ENCODE measurements at regions not wholly inside any gene's neighbourhood (a gene's known extent, or its start where the extent isn't known, plus 50 kb on each side); places are given as distances from the start of the nearest gene placed in this dataset.

- Mint-ChIP-seq H3K9me3 (ENCODE audit: low read depth) (peaks cover 11% of the 10 kb centered on the region), H3K4me3 (ENCODE audit: low read depth) (no peak overlapping the region), H3K27me3 (peaks cover 21% of the 10 kb centered on the region), H3K4me1 (ENCODE audit: low read depth) (no peaks in the 10 kb centered on the region), H3K36me3 (ENCODE audit: insufficient read depth) (no peaks in the 10 kb centered on the region), H3K27ac (no peak overlapping the region)
- DNase-seq (ENCODE audit: low spot score, unreplicated experiment) = no peak
- TF ChIP-seq CTCF (IDR thresholded peaks at IDR 0.05; ENCODE audit: unreplicated experiment) = no peak
These were observed 418.7 kb downstream of the GATA3 start for GRCh38 chr10:8473205-8473604.

DNA sequence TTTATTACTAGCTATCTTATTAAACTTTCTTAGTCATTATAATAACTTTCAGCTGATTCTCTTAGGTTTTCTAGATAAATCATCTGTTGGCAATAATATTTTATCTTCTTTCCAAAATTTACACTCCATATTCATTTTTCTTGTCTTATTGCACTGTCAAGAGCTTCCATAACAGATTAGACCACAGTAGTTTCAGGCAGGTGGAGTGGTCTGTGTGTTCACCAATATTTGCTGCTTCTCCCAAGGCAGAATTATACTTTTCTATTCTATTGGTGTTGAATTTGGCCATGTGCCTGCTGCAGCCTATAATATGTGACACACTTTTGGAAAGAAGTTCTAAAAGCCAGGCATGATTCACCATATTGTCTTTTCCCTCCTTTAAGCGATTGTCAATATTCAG, 422.8 kb downstream of the GATA3 start:
- no peaks in the 10 kb centered on the region for H3K4me1 Mint-ChIP-seq (ENCODE audit: low read depth)
- no peak for DNase-seq (ENCODE audit: low spot score, unreplicated experiment)
- H3K27me3 Mint-ChIP-seq = peaks cover 16% of the 10 kb centered on the region
- TF ChIP-seq CTCF (IDR thresholded peaks at IDR 0.05; ENCODE audit: unreplicated experiment) = no peak
- H3K4me3 Mint-ChIP-seq (ENCODE audit: low read depth) = no peak overlapping the region
- no peaks in the 10 kb centered on the region for H3K36me3 Mint-ChIP-seq (ENCODE audit: insufficient read depth)
- peaks cover 11% of the 10 kb centered on the region for H3K9me3 Mint-ChIP-seq (ENCODE audit: low read depth)
- H3K27ac Mint-ChIP-seq = no peak overlapping the region

- Mint-ChIP-seq H3K27me3 (peaks cover 12% of the 10 kb centered on the region), H3K27ac (no peak overlapping the region), H3K9me3 (ENCODE audit: low read depth) (peaks cover 7% of the 10 kb centered on the region), H3K4me1 (ENCODE audit: low read depth) (no peaks in the 10 kb centered on the region), H3K4me3 (ENCODE audit: low read depth) (no peak overlapping the region), H3K36me3 (ENCODE audit: insufficient read depth) (no peaks in the 10 kb centered on the region)
- DNase-seq (ENCODE audit: low spot score, unreplicated experiment) = no peak
- TF ChIP-seq CTCF (IDR thresholded peaks at IDR 0.05; ENCODE audit: unreplicated experiment) = no peak
These were observed 427.4 kb downstream of the GATA3 start for GRCh38 chr10:8481718-8482504.

GRCh38 chr10:8485032-8485431, 430.5 kb downstream of the GATA3 start:
- H3K9me3 Mint-ChIP-seq (ENCODE audit: low read depth) = no peaks in the 10 kb centered on the region
- no peaks in the 10 kb centered on the region for H3K36me3 Mint-ChIP-seq (ENCODE audit: insufficient read depth)
- no peak for DNase-seq (ENCODE audit: low spot score, unreplicated experiment)
- H3K27ac Mint-ChIP-seq = no peak overlapping the region
- no peak for TF ChIP-seq CTCF (IDR thresholded peaks at IDR 0.05; ENCODE audit: unreplicated experiment)
- no peak overlapping the region for H3K4me3 Mint-ChIP-seq (ENCODE audit: low read depth)
- H3K27me3 Mint-ChIP-seq = peaks cover 25% of the 10 kb centered on the region
- H3K4me1 Mint-ChIP-seq (ENCODE audit: low read depth) = no peaks in the 10 kb centered on the region

- no peak for DNase-seq (ENCODE audit: low spot score, unreplicated experiment)
- peaks cover 24% of the 10 kb centered on the region for H3K27me3 Mint-ChIP-seq
- TF ChIP-seq CTCF (IDR thresholded peaks at IDR 0.05; ENCODE audit: unreplicated experiment) = no peak
- H3K4me3 Mint-ChIP-seq (ENCODE audit: low read depth) = no peak overlapping the region
- H3K4me1 Mint-ChIP-seq (ENCODE audit: low read depth) = no peaks in the 10 kb centered on the region
- peaks cover 1% of the 10 kb centered on the region for H3K9me3 Mint-ChIP-seq (ENCODE audit: low read depth)
- no peak overlapping the region for H3K27ac Mint-ChIP-seq
- no peaks in the 10 kb centered on the region for H3K36me3 Mint-ChIP-seq (ENCODE audit: insufficient read depth)
These were observed 432.9 kb downstream of the GATA3 start for GRCh38 chr10:8487346-8487745.

Measured in progenitor cell of endocrine pancreas (in vitro differentiated cells).